HG03159 (cell line): ENCODE measurements at regions not wholly inside any gene's neighbourhood (a gene's known extent, or its start where the extent isn't known, plus 50 kb on each side); places are given as distances from the start of the nearest gene placed in this dataset.
"Not testable (repeated sequence)": the region's sequence is repeated elsewhere in the genome, so short reads cannot be mapped to it uniquely, and the experiment has no call there.

Experiments used
- ATAC-seq: cut with Tn5 transposase; IDR thresholded peaks from one replicate; pipeline ENCODE4 v1.9.1; 2021; ENCODE audit warnings: mild to moderate bottlenecking, moderate library complexity; ENCODE audit not compliant: unreplicated experiment

- ATAC-seq: not testable (repeated sequence)
These were observed 155.5 kb upstream of the FOXQ1 start for GRCh38 chr6:1156411-1156810.

DNA sequence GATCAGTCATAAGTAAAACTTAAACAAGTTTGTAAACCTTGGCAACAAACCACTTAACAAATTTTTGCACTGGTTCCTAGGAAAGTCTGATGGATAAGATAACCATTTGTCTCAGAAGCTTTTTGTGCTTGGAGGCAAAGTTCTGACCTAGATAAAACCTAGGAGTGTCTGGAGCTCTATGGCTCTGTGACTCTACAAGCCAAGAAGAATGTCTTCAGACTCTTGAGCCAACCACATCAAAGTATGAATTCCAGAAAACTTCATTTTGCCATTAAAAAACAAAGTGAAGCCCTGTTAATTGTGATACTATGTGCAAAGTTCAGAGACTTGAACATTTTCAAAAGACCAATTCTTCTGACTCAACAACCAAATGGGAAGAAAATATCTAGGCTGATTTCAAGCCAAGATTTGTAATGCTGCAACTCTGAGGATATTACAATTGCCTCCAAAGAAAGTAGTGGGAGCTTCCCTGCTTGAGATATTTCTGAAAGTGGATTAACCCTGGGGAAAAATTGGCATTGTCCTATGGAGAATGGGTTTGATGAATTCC is 158.1 kb upstream of the FOXQ1 start:
- no peak for ATAC-seq

DNA sequence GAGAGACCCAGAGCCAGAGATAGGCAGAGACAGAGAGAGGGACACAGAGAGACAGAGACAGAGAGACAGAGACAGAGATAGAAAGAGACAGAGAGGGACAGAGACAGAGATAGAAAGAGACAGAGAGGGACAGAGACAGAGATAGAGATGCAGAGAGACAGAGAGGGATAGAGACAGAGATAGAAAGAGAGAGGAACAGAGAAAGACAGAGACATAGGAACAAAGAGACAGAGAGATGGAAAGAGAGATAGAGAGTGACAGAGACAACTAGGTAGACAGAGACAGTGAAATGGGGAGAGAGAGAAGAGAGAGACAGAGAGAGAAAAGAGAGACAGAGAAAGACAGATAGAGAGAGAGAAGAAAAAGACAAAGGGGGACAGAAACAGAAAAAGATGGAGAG is 165.4 kb upstream of the FOXQ1 start:
- ATAC-seq: no peak

GRCh38 chr6:1145768-1146218 is 166.1 kb upstream of the FOXQ1 start:
- no peak for ATAC-seq

DNA sequence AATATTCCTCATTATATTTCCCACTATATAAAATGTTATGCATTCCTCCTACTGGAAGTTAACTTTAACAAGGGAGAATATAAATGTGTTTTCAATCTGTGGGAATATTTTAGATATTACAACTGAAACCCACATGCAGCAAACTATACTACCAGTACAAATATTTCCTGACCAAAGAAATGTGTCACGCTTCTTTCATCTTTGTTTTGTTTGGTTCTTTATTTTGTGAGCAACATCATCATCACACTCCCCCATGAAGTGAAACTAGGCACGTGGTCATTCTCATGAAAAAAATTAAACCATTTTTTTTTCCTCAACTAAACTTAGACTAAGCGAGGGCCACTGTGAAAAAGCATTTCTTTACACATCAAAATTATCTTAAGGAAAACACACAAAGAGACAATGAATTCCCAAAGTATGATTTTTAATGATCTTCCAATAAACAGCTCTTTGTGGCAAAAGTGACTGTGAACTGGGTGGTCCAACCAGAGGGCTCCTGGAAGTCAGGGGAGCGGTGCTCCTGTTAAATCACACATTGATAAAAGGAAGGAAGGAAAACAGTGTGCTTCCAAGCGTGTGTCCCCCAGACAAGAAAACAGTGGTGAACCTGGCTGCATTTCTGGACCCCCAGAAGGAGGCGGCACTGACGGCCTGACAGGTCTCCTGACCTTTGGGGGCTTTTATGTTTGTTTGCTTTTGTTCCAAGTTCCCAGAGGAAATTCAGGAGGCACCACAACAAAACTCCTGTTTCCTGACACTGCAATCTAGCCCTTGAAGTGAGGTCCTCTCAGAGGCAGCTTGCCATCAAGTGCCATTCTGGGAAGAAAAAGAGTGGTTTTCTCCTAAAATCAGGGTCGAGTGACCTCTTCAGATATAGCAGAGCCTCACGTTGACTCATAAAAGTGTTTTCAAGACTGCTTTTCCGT is 166.8 kb upstream of the FOXQ1 start:
- ATAC-seq: no peak

DNA sequence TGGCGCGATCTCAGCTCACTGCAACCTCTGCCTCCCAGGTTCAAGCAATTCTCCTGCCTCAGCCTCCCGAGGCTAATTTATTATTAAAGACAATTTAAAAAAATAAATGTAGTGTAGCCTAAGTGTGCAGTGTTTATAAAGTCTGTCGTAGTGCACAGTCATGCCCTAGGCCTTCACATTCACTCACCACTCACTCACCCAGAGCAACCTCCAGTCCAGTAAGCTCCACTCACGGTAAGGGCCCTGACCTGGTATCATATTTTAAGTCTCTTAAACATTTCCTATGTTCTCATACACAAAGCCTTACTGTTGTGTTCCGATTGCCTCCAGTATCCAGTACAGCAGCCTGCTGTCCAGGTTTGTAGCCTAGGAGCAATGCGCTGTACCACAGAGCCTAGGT is 168.2 kb upstream of the FOXQ1 start:
- no peak for ATAC-seq

- ATAC-seq: no peak
These were observed 172.6 kb upstream of the FOXQ1 start for GRCh38 chr6:1139155-1139890.

DNA sequence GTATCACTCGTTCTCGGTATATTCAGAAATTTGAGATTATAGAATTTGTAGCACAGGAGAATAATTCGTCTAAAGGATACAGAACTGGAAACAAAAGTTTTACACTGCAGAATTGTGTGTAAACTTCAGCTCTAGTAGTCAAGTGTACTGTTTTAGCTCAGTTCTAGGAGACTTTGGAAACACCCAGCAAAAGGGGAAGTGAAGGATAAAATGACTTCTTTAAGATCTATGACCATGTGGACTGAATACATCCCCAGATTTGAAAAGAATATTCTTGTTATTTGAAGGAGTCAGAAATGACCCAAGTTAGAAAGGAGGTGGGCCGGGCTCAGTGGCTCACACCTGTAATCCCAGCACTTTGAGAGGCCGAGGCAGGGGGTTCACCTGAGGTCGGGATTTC is 174.0 kb upstream of the FOXQ1 start:
- ATAC-seq: no peak

DNA sequence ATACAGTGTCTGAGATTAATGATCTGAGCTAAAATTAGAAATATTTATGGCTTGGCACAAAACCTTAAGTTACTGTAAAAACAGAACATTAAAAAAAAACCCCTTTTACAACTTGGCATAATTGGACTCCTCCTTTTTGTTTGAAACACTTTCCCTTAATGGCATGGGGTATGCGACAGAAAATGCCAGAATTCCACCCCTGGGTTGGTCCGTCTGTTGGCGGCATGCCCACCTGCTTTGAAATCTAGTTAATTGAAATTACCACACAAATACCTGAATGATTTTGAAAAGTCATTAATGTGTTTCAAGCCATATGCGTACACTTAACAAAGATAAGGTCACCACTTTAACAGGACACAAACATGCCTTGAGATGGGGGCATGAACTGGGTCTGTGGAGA is 175.1 kb upstream of the FOXQ1 start:
- ATAC-seq: no peak

DNA sequence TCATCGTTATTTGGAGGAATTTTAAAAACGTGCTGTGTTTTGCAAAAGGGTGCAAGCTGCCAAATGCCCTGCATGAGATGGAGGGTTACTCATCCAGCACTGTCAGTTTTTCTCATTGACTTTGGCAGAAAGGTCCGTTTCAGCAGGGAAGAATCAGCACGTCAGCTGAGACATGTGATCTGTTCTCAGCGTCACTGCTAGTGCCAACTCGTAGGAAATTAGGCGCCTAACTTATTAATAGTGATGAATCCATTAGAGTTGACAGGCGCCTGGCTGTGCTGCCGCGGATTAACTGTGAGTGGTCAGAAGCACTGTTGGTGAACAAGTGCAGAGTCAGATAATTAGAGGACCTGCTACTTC is 175.5 kb upstream of the FOXQ1 start:
- ATAC-seq: no peak

GRCh38 chr6:1135726-1136414 is 176.0 kb upstream of the FOXQ1 start:
- ATAC-seq: no peak

DNA sequence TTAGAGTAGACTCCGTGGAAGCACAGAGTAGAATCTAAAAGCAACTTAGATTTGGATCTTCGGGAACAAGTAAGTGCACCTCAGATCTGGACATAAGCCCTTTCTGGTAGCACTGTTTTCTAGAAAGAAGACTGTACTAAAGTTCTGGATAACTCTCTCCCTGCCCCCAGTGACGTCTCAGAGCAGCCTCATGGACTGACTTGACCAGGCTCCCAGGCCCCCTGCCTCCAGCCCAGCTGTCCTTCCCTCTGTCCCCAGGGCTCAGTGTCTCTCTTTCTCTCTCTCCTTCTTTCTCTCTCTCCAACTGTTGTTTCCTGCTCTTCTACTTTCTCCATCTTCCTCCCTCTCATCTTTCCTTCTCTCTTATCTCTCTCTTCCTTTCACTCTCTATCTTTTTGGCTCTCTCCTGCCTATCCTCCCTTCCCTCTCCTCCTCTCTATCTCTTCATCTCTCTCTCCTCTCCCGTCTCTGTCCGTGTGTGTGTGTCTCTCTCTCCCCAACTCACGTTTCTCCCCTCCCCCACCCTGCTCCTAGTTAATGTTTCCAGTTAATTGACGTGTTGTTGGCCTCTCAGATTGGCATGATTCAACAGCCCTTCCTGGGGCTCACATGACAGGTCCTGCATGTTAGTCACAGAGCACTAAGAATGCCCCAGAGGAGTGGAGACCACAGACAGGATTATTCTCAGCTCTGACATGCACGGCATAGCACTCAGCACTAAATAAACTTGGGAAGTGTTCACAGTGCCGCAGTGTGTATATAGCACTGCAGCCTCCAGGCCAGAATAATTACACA is 180.4 kb upstream of the FOXQ1 start:
- no peak for ATAC-seq

- no peak for ATAC-seq
These were observed 181.2 kb upstream of the FOXQ1 start for GRCh38 chr6:1130709-1131108.

DNA sequence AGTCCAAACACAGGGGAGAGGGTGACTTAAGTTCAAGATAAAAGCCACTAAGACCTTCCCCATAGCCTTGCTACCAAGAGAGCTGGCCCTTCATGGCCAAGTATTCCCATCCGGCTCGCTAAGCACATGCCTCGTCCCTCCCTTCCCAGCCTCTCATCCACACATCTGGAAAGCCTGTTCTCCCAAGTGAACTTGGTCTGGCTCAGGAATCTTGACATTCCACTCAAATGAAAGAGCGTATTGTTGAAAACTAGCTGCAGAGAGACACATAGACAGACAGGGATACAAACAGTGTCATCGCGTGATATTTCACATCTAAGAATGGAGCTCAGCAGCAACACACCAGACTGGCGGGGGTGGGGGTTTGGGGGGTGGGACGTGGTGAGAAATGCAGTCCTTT is 182.8 kb upstream of the FOXQ1 start:
- no peak for ATAC-seq

DNA sequence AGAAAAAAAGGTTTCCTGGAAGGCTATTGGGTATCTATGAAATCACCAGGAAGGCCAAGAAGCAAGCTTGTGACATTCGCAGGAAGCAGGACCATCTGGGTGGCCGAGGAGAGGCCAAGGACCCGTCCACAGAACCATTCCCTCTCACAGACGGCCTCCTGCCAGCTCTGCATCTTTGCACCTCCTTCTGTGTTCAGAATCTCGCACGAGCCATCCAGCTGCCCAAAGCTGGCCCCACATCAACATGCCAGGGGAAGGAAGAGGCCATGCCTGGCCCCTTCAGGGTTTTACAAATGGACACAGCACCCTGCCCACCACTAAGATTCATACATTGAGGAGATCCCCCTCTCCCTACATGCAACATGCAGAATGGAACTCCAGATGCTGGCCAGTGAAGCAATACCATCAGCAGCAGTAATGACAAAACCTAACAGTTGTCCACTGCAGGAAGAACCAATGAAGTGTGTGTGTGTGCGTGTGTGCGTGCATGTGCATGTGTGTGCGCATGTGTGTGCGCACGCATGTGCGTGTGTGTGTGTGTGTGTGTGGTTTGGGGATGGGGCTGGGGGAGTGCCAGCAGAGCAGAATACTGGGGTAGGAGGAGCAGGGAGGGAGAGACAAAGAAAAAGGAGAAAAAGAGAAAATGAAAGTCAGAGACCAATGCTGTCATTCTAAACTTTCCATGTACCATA is 184.2 kb upstream of the FOXQ1 start:
- no peak for ATAC-seq

- no peak for ATAC-seq
These were observed 184.8 kb upstream of the FOXQ1 start for GRCh38 chr6:1127129-1127528.

GRCh38 chr6:1126036-1126435 is 185.9 kb upstream of the FOXQ1 start:
- no peak for ATAC-seq

- no peak for ATAC-seq
These were observed 186.6 kb upstream of the FOXQ1 start for GRCh38 chr6:1125297-1125696.

DNA sequence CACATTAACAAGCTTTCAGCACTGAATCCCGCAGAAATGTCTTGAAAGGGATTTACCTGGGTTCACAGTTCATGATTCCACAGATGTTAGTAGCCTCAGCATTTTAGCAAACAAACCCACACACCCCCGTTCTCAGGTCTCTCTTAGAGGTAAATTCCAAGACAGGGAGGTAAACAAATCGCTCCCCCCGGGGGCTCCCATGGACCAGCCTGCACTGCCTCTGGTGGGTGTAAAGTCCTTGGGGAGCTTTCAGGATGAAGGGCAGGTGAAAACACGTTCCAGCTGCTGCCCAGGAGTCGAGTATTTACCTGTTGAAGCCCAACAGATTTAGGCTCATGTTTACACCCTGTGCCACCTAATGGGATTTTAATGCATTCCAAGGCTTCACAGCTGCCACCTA is 187.0 kb upstream of the FOXQ1 start:
- ATAC-seq: no peak
